ENCODE measurements at regions not wholly inside any gene's neighbourhood (a gene's known extent, or its start where the extent isn't known, plus 50 kb on each side); places are given as distances from the start of the nearest gene placed in this dataset.

DNA sequence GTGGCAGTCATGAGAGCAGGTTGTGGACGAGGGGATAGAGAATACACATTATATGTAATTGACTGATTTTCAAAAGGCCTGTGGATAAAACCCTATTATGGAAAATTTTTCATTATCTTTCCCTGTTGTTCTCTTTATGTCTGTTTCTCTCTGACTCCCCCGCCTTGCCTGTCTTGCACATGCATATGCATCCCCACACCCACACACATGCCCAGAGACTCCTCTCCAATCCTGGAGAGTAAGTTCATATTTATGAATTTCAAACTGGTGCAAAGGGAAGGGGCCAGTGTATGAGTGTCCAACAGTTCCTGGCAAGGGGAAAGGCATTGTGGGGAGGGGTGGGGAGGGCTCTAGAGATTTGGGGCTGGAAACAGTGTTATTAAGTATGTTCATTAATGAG is 60.8 kb upstream of the ARHGAP36 start (continued):
- no peak for TF ChIP-seq PRDM15 (CRISPR knock-in tag; IDR thresholded peaks at IDR 0.05)
- TF ChIP-seq SREBF2 (IDR thresholded peaks at IDR 0.05; ENCODE audit: low read length) = no peak
- no peak for TF ChIP-seq CREM (IDR thresholded peaks at IDR 0.05; ENCODE audit: low read depth)
- TF ChIP-seq, protein P1, sequence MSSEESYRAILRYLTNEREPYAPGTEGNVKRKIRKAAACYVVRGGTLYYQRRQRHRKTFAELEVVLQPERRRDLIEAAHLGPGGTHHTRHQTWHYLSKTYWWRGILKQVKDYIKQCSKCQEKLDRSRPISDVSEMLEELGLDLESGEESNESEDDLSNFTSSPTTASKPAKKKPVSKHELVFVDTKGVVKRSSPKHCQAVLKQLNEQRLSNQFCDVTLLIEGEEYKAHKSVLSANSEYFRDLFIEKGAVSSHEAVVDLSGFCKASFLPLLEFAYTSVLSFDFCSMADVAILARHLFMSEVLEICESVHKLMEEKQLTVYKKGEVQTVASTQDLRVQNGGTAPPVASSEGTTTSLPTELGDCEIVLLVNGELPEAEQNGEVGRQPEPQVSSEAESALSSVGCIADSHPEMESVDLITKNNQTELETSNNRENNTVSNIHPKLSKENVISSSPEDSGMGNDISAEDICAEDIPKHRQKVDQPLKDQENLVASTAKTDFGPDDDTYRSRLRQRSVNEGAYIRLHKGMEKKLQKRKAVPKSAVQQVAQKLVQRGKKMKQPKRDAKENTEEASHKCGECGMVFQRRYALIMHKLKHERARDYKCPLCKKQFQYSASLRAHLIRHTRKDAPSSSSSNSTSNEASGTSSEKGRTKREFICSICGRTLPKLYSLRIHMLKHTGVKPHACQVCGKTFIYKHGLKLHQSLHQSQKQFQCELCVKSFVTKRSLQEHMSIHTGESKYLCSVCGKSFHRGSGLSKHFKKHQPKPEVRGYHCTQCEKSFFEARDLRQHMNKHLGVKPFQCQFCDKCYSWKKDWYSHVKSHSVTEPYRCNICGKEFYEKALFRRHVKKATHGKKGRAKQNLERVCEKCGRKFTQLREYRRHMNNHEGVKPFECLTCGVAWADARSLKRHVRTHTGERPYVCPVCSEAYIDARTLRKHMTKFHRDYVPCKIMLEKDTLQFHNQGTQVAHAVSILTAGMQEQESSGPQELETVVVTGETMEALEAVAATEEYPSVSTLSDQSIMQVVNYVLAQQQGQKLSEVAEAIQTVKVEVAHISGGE (CRISPR knock-in tag; IDR thresholded peaks at IDR 0.05) = no peak
- TF ChIP-seq MTA3 (IDR thresholded peaks at IDR 0.05; ENCODE audit: borderline replicate concordance, low read length) = no peak
- TF ChIP-seq CBX5 (IDR thresholded peaks at IDR 0.05; ENCODE audit: low read depth) = no peak
- TF ChIP-seq ZNF592 (IDR thresholded peaks at IDR 0.05) = no peak
- TF ChIP-seq, protein P2, sequence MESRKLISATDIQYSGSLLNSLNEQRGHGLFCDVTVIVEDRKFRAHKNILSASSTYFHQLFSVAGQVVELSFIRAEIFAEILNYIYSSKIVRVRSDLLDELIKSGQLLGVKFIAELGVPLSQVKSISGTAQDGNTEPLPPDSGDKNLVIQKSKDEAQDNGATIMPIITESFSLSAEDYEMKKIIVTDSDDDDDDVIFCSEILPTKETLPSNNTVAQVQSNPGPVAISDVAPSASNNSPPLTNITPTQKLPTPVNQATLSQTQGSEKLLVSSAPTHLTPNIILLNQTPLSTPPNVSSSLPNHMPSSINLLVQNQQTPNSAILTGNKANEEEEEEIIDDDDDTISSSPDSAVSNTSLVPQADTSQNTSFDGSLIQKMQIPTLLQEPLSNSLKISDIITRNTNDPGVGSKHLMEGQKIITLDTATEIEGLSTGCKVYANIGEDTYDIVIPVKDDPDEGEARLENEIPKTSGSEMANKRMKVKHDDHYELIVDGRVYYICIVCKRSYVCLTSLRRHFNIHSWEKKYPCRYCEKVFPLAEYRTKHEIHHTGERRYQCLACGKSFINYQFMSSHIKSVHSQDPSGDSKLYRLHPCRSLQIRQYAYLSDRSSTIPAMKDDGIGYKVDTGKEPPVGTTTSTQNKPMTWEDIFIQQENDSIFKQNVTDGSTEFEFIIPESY (IDR thresholded peaks at IDR 0.05) = no peak
- TF ChIP-seq, protein P3, sequence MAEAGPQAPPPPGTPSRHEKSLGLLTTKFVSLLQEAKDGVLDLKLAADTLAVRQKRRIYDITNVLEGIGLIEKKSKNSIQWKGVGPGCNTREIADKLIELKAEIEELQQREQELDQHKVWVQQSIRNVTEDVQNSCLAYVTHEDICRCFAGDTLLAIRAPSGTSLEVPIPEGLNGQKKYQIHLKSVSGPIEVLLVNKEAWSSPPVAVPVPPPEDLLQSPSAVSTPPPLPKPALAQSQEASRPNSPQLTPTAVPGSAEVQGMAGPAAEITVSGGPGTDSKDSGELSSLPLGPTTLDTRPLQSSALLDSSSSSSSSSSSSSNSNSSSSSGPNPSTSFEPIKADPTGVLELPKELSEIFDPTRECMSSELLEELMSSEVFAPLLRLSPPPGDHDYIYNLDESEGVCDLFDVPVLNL (IDR thresholded peaks at IDR 0.05; ENCODE audit: low read depth, low read length) = no peak
- TF ChIP-seq NFYB (IDR thresholded peaks at IDR 0.05; ENCODE audit: insufficient read depth, low read depth, low read length) = no peak

All from GM12878 (cell line).